Esophagus squamous epithelium (tissue), 4 donors: ENCODE measurements at regions not wholly inside any gene's neighbourhood (a gene's known extent, or its start where the extent isn't known, plus 50 kb on each side); places are given as distances from the start of the nearest gene placed in this dataset.

Source experiments
- CTCF ChIP-seq, 6 experiments: fragments of 450-650 bp in 4 of 6; fragments of 200-600 bp in 2 of 6; sonication (generic) in 2 of 6; IDR thresholded peaks; one replicate each; pipeline ENCODE4 v1.5.1; 2016 to 2019; ENCODE audit warnings: antibody characterized with exemption in 6 of 6, mild to moderate bottlenecking in 4 of 6, moderate library complexity in 4 of 6
- POLR2A ChIP-seq, 4 donors: fragments of 450-650 bp; IDR thresholded peaks; one replicate each; pipeline ENCODE4 v1.6.1; 2017; ENCODE audit warnings: antibody characterized with exemption in 4 of 4, mild to moderate bottlenecking in 4 of 4, moderate library complexity in 3 of 4

- TF ChIP-seq CTCF (IDR thresholded peaks at IDR 0.05): no peak
- no peak for TF ChIP-seq POLR2A (IDR thresholded peaks at IDR 0.05)
Measured at GRCh38 chr18:41059126-41059415, 896.0 kb upstream of the PIK3C3 start.
